DOHH2 (cell line): ENCODE measurements at regions not wholly inside any gene's neighbourhood (a gene's known extent, or its start where the extent isn't known, plus 50 kb on each side); places are given as distances from the start of the nearest gene placed in this dataset.

Source experiments
- CTCF ChIP-seq: fragments of 200-600 bp; sonication (generic); IDR thresholded peaks from one replicate; pipeline ENCODE4 v1.5.1; 2014; ENCODE audit warnings: antibody characterized with exemption, mild to moderate bottlenecking, low read depth, low read length; ENCODE audit not compliant: poor library complexity, severe bottlenecking
- EZH2phosphoT487 ChIP-seq: fragments of 200-600 bp; sonication (generic); IDR thresholded peaks from 2 replicates; pipeline ENCODE4 v1.6.1; 2017; ENCODE audit warnings: borderline replicate concordance, mild to moderate bottlenecking, antibody characterized with exemption, low read length, moderate library complexity, mixed read lengths

- TF ChIP-seq CTCF = no peak
- TF ChIP-seq EZH2phosphoT487 = no peak
Measured at GRCh38 chr3:88640581-88640980, 466.8 kb upstream of the EPHA3 start.
